Duodenal mucosa (tissue), 2 donors: ENCODE measurements at regions not wholly inside any gene's neighbourhood (a gene's known extent, or its start where the extent isn't known, plus 50 kb on each side); places are given as distances from the start of the nearest gene placed in this dataset.

Source experiments
- H3K27ac ChIP-seq: one replicate; pipeline ENCODE4 v1.7.0; 2013; ENCODE audit warnings: low read depth, low read length
- H3K27me3 ChIP-seq, 2 donors: one replicate each; pipeline ENCODE4 v1.7.0; 2013; ENCODE audit warnings: low read length in 2 of 2, control low read depth in 1 of 2; ENCODE audit not compliant: insufficient read depth in 2 of 2, control insufficient read depth in 1 of 2
- H3K36me3 ChIP-seq, 2 donors: one replicate each; pipeline ENCODE4 v1.7.0; 2013; ENCODE audit warnings: low read length in 2 of 2, control low read depth in 1 of 2; ENCODE audit not compliant: insufficient read depth in 2 of 2, control insufficient read depth in 1 of 2
- H3K4me1 ChIP-seq, 2 donors: one replicate each; pipeline ENCODE4 v1.7.0; 2013; ENCODE audit warnings: low read length in 2 of 2, control low read depth in 1 of 2; ENCODE audit not compliant: insufficient read depth in 2 of 2, control insufficient read depth in 1 of 2
- H3K4me3 ChIP-seq, 2 donors: one replicate each; pipeline ENCODE4 v1.7.0; 2013; ENCODE audit warnings: low read length in 2 of 2, low read depth in 1 of 2
- H3K9ac ChIP-seq, 2 donors: one replicate each; pipeline ENCODE4 v1.7.0; 2013; ENCODE audit warnings: low read length in 2 of 2, low read depth in 1 of 2
- H3K9me3 ChIP-seq, 2 donors: one replicate each; pipeline ENCODE4 v1.7.0; 2013; ENCODE audit warnings: low read length in 2 of 2, control low read depth in 1 of 2; ENCODE audit not compliant: control insufficient read depth in 1 of 2

GRCh38 chr2:48127612-48128191 is 186.8 kb upstream of the FOXN2 start:
- Histone ChIP-seq H3K4me3 (no peak overlapping the region), H3K36me3 (no peaks in the 10 kb centered on the region), H3K9me3 (no peaks in the 10 kb centered on the region), H3K27ac (no peak overlapping the region), H3K9ac (no peak overlapping the region), H3K4me1 (no peaks in the 10 kb centered on the region), H3K27me3 (no peaks in the 10 kb centered on the region)

DNA sequence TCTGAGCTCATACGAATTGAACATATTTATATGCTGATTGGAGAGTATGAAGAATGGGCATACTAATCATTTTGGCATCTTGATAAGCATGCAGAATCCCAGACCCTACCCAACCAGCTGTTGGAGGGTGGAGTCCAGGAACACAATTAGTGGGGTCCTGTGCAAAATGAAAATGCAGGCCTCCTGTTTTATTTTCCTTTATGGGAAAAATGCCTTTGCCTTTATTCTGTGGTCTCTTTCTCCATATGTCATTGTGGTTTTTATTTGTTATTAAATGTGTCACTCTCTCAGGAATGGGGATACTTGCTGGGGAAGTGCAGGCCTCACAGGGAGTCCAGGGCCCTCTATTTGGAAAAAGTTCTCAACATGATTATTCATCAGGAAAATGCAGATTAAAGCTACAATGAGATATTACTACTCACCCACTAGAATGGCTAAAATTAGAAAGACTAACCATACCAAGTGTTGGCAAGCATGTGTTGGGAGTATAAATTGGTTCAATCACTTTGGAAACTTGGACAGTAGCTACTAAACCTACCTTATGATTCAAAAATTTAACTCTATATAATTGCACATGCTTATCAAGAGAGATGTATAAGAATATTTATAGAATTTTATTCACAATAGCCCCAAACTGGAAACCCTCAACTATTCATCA is 185.1 kb upstream of the FOXN2 start:
- H3K9ac ChIP-seq: no peak overlapping the region
- no peak overlapping the region for H3K27ac ChIP-seq
- H3K9me3 ChIP-seq: no peaks in the 10 kb centered on the region
- no peaks in the 10 kb centered on the region for H3K27me3 ChIP-seq
- H3K4me1 ChIP-seq: no peaks in the 10 kb centered on the region
- no peaks in the 10 kb centered on the region for H3K36me3 ChIP-seq
- H3K4me3 ChIP-seq: no peak overlapping the region

GRCh38 chr2:48131539-48132270 is 182.8 kb upstream of the FOXN2 start:
- H3K4me3 ChIP-seq: no peak overlapping the region
- no peak overlapping the region for H3K27ac ChIP-seq
- H3K4me1 ChIP-seq: no peaks in the 10 kb centered on the region
- H3K36me3 ChIP-seq: no peaks in the 10 kb centered on the region
- no peaks in the 10 kb centered on the region for H3K27me3 ChIP-seq
- H3K9me3 ChIP-seq: no peaks in the 10 kb centered on the region
- H3K9ac ChIP-seq: no peak overlapping the region

DNA sequence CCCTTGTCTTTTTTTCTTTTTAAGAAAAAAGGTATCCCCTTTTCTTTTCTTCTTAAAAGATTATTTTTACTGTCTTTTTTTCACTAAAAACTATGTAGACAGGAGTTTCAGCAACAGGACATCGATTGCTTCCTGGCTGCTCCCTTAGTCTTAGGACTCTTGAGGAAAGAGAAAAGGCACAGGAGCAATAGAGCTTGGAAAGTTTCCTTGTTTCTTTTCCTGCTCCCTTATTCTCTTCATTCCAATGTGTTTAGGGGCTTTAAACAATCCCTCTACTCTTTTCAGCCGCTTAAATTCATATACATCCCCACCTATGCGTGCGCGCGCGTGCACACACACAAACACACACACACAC is 182.2 kb upstream of the FOXN2 start:
- Histone ChIP-seq H3K27me3 (no peaks in the 10 kb centered on the region), H3K4me1 (no peaks in the 10 kb centered on the region), H3K9me3 (no peaks in the 10 kb centered on the region), H3K27ac (no peak overlapping the region), H3K4me3 (no peak overlapping the region), H3K9ac (no peak overlapping the region), H3K36me3 (no peaks in the 10 kb centered on the region)

DNA sequence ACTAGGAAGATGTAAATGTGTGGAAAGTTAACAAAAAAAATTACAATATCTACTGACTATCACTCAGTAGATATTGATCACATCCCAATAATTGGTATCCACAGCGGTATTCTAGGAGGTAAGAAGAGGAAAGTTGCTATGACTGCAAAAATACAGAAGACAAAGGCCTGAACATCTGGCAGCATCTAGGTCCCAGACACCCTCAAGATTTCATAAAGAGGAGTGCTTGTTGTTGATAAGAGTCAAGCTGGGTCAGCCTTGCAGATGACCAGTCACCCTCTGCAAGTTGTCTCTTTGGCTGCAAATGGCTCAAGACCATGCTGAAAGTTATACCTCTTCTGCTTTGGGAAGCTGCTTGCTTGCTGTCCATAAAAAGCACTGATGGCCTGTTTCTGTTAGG is 179.8 kb upstream of the FOXN2 start:
- Histone ChIP-seq H3K4me1 (no peaks in the 10 kb centered on the region), H3K27ac (no peak overlapping the region), H3K4me3 (no peak overlapping the region), H3K9ac (no peak overlapping the region), H3K27me3 (no peaks in the 10 kb centered on the region), H3K36me3 (no peaks in the 10 kb centered on the region), H3K9me3 (no peaks in the 10 kb centered on the region)

- H3K27ac ChIP-seq: no peak overlapping the region
- no peak overlapping the region for H3K9ac ChIP-seq
- no peaks in the 10 kb centered on the region for H3K4me1 ChIP-seq
- H3K4me3 ChIP-seq: no peak overlapping the region
- no peaks in the 10 kb centered on the region for H3K27me3 ChIP-seq
- H3K9me3 ChIP-seq: no peaks in the 10 kb centered on the region
- H3K36me3 ChIP-seq: no peaks in the 10 kb centered on the region
These were observed 178.7 kb upstream of the FOXN2 start for GRCh38 chr2:48135797-48136196.

DNA sequence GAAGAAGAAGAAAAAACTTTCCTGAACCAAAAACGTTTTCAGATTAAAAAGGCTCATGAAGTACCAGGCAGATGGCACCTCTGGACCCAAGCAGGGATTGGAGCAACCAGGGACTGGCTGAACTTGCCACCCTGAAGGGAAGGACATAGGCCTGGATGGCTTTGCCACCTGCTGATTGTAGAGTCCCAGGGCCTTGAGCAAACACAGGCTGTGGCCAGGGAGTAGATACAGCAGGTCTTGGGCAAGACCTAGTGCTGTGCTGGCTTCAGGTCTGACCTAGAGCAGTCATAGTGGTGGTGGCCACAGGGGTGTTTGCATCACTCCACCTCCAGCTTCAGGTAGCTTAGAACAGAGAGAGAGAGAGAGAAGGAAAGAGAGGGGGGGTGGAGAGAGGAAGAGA is 176.7 kb upstream of the FOXN2 start:
- Histone ChIP-seq H3K4me1 (no peaks in the 10 kb centered on the region), H3K36me3 (no peaks in the 10 kb centered on the region), H3K4me3 (no peak overlapping the region), H3K27ac (no peak overlapping the region), H3K9ac (no peak overlapping the region), H3K9me3 (no peaks in the 10 kb centered on the region), H3K27me3 (no peaks in the 10 kb centered on the region)

DNA sequence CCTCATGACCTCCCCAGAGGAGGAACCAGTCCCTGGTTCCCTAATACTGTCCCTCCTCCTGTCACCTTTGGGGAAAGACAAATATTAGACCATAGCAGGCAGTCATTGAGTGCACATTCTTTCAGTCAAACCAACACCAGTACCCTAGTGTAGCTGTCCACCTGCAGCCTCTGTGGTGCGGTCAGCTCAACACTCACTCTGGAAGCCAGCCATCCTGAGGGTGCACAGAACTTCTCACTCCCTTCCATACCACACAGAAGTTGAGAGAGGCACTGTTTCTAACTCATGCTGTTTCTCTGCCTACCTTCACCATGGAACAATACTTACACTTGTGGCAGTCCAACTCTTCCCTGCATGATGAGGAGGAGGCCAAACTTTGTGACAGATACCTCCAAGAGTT is 175.6 kb upstream of the FOXN2 start:
- no peaks in the 10 kb centered on the region for H3K36me3 ChIP-seq

DNA sequence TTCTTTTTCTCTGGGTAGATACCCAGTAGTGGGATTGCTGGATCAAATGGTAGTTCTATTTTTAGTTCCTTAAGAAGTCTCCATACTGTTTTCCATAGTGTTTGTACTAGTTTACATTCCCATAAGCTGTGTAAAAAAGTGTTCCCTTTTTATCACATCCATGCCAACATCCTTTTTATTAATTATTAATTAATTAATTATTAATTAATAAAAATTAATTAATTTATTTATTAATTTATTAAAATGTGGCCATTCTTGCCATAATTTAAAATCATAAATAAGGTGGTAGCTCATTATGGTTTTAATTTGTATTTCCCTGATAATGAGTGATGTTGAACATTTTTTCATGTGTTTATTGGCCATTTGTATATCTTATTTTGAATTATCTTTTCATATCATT is 173.9 kb upstream of the FOXN2 start:
- no peaks in the 10 kb centered on the region for H3K27me3 ChIP-seq
- no peak overlapping the region for H3K27ac ChIP-seq
- H3K4me1 ChIP-seq: no peaks in the 10 kb centered on the region
- H3K9ac ChIP-seq: no peak overlapping the region
- H3K9me3 ChIP-seq: no peaks in the 10 kb centered on the region
- H3K36me3 ChIP-seq: no peaks in the 10 kb centered on the region
- H3K4me3 ChIP-seq: no peak overlapping the region

More for the DNA sequence above, 175.6 kb upstream of the FOXN2 start:
- Histone ChIP-seq H3K9ac (no peak overlapping the region), H3K9me3 (no peaks in the 10 kb centered on the region), H3K27me3 (no peaks in the 10 kb centered on the region), H3K4me1 (no peaks in the 10 kb centered on the region), H3K4me3 (no peak overlapping the region), H3K27ac (no peak overlapping the region)

DNA sequence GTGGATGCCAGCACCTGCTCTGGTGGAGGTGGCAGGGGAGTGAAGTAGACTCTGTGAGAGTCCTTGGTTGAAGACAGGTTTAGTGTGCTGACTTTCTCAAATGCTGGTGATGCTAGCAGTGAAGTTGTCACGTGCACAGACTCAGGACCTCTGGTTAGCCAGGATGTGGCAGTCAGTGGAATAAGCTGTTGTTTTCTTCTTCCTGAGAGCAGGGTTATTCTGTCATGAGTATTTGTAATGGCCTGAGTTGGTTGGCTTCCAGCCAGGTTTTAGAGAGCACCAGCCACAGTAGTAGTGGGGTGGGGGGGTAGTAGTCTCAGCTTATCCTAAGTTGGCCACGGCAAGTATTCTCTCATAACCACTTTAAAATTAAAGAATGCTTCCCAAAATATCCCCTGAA is 169.7 kb upstream of the FOXN2 start:
- no peaks in the 10 kb centered on the region for H3K9me3 ChIP-seq
- H3K27ac ChIP-seq: no peak overlapping the region
- H3K4me3 ChIP-seq: no peak overlapping the region
- no peaks in the 10 kb centered on the region for H3K27me3 ChIP-seq
- H3K36me3 ChIP-seq: no peaks in the 10 kb centered on the region
- no peak overlapping the region for H3K9ac ChIP-seq
- H3K4me1 ChIP-seq: no peaks in the 10 kb centered on the region
